ENCODE measurements at regions not wholly inside any gene's neighbourhood (a gene's known extent, or its start where the extent isn't known, plus 50 kb on each side); places are given as distances from the start of the nearest gene placed in this dataset.

DNA sequence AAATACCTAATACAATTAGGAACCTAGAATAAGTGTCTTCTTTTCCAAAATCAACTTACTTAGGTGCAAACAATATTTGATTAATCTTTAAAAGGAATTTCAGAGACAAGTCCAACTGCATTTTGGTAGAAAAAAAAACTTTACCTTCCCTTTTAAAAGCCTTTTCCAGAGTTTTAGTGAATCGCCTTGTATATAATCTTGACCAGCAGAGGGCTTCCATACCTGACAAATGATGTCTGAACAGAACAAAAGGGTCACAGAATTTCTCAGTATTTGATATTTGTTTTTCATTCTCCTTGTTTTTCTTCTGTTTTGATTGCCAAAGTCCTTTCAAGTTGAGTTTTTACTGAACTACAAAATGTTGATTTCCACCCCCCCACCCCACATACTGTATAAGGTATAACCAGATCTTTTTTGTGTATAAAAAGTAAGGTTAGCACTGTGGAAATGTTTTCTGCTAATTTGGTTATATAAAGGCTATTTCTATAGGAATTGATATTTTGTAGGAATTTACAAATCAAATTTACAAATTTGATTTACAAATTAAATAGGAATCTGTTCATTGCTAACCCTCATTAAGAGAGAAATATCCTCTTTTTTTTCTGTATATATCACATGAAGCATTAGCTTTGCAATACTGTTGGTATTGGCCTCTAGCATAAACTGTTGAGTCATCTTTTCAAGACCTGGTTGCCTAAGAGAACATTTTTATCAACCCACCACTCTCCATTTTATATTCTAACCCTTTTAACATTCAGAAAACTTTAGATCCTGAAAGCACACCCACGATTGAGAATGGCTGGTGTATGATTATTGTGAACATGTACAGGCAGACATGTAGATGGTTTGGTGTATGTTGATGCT is 464.1 kb upstream of the RARB start:
- Mint-ChIP-seq H3K27me3 (ENCODE audit: insufficient read depth, low read depth, poor library complexity) (peaks cover 2% of the 10 kb centered on the region), H3K27ac (no peak overlapping the region), H3K36me3 (ENCODE audit: low read depth) (no peaks in the 10 kb centered on the region), H3K4me3 (no peak overlapping the region), H3K9me3 (0 out of 3 replicates have a peak, but pooled peaks cover 7% of the 10 kb centered on the region), H3K4me1 (no peaks in the 10 kb centered on the region)
- Histone ChIP-seq H3K4me1 (ENCODE audit: insufficient read depth) (no peaks in the 10 kb centered on the region), H3K9me2 (ENCODE audit: insufficient read depth) (no peaks in the 10 kb centered on the region), H3K36me3 (ENCODE audit: insufficient read depth) (no peaks in the 10 kb centered on the region), H3K27ac (ENCODE audit: low read depth) (no peak overlapping the region), H3K4me3 (no peak overlapping the region), H3K4me2 (no peak overlapping the region), H2AFZ (no peak overlapping the region; the same call in 1 of the 2 replicates), H3K79me2 (replicated peaks; ENCODE audit: insufficient read depth) (no peaks in the 10 kb centered on the region), H4K20me1 (replicated peaks; ENCODE audit: insufficient read depth) (no peaks in the 10 kb centered on the region), H3K27me3 (ENCODE audit: insufficient read depth) (peaks cover 6% of the 10 kb centered on the region; the same call in 1 of the 2 replicates), H3F3A (replicated peaks; ENCODE audit: low read depth) (no peaks in the 10 kb centered on the region)
- no peak for TF ChIP-seq EZH2phosphoT487 (IDR thresholded peaks at IDR 0.05; ENCODE audit: unreplicated experiment)
- TF ChIP-seq, protein P1, sequence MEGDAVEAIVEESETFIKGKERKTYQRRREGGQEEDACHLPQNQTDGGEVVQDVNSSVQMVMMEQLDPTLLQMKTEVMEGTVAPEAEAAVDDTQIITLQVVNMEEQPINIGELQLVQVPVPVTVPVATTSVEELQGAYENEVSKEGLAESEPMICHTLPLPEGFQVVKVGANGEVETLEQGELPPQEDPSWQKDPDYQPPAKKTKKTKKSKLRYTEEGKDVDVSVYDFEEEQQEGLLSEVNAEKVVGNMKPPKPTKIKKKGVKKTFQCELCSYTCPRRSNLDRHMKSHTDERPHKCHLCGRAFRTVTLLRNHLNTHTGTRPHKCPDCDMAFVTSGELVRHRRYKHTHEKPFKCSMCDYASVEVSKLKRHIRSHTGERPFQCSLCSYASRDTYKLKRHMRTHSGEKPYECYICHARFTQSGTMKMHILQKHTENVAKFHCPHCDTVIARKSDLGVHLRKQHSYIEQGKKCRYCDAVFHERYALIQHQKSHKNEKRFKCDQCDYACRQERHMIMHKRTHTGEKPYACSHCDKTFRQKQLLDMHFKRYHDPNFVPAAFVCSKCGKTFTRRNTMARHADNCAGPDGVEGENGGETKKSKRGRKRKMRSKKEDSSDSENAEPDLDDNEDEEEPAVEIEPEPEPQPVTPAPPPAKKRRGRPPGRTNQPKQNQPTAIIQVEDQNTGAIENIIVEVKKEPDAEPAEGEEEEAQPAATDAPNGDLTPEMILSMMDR (conservative IDR thresholded peaks at IDR 0.05; ENCODE audit: low read depth in 2 of 2) = peak; percentile 60 to 83
- peak; percentile 74 for DNase-seq (ENCODE audit: low spot score)
- ATAC-seq = peak; percentile 37; the same call in 1 of the 3 replicates

DNA sequence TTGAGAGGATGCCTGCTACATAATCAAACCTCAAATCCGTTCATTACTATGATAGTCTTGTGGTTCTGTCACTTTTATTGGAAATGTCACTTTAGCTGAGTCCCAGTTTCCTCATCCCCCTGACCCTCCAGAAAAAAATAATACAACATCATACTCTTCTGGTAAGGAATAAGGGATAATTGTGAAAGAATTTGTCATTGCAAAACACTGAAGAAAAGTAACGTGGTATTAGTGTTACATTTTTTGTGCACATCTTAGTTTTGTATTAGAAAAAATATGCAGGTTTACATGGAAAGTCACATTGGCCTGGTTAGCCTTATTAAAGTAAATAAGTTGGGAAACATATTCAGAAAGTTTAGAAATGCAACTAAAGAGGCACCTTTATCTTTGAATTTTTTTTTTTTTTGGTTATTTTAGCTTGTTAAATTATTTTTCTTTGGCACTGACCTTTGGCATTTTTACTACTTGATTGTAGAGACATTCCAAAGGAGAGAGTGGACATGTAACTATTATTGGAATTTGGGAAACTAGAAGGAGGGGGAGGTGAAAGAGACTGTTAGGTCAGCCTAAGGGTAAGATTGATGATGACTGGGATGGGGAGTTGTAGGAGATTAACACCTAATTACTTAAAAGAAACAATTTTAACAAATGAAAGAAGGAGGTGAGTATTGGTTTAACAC is 462.2 kb upstream of the RARB start:
- H3K4me3 ChIP-seq = no peak overlapping the region
- H3K9me3 Mint-ChIP-seq = no peaks in the 10 kb centered on the region
- H3F3A ChIP-seq (replicated peaks; ENCODE audit: low read depth) = no peaks in the 10 kb centered on the region
- H3K36me3 Mint-ChIP-seq (ENCODE audit: low read depth) = no peaks in the 10 kb centered on the region
- no peak overlapping the region for H2AFZ ChIP-seq
- H3K27ac ChIP-seq (ENCODE audit: low read depth) = no peak overlapping the region
- no peaks in the 10 kb centered on the region for H3K4me1 ChIP-seq (ENCODE audit: insufficient read depth)
- DNase-seq (ENCODE audit: low spot score) (no peak), ATAC-seq (no peak)
- H3K9me2 ChIP-seq (ENCODE audit: insufficient read depth) = no peaks in the 10 kb centered on the region
- H3K27me3 Mint-ChIP-seq (ENCODE audit: insufficient read depth, low read depth, poor library complexity) = peaks cover under 1% of the 10 kb centered on the region
- H3K36me3 ChIP-seq (ENCODE audit: insufficient read depth) = no peaks in the 10 kb centered on the region
- no peaks in the 10 kb centered on the region for H4K20me1 ChIP-seq (replicated peaks; ENCODE audit: insufficient read depth)
- no peak overlapping the region for H3K27ac Mint-ChIP-seq
- H3K4me3 Mint-ChIP-seq = no peak overlapping the region
- no peaks in the 10 kb centered on the region for H3K27me3 ChIP-seq (ENCODE audit: insufficient read depth)
- H3K79me2 ChIP-seq (replicated peaks; ENCODE audit: insufficient read depth) = no peaks in the 10 kb centered on the region
- H3K4me2 ChIP-seq = no peak overlapping the region
- no peaks in the 10 kb centered on the region for H3K4me1 Mint-ChIP-seq
- TF ChIP-seq STAT1 (IDR thresholded peaks at IDR 0.05; ENCODE audit: unreplicated experiment) (no peak), REST (IDR thresholded peaks at IDR 0.05; ENCODE audit: unreplicated experiment) (no peak), ETS1 (IDR thresholded peaks at IDR 0.05) (no peak)
- TF ChIP-seq, protein P2, sequence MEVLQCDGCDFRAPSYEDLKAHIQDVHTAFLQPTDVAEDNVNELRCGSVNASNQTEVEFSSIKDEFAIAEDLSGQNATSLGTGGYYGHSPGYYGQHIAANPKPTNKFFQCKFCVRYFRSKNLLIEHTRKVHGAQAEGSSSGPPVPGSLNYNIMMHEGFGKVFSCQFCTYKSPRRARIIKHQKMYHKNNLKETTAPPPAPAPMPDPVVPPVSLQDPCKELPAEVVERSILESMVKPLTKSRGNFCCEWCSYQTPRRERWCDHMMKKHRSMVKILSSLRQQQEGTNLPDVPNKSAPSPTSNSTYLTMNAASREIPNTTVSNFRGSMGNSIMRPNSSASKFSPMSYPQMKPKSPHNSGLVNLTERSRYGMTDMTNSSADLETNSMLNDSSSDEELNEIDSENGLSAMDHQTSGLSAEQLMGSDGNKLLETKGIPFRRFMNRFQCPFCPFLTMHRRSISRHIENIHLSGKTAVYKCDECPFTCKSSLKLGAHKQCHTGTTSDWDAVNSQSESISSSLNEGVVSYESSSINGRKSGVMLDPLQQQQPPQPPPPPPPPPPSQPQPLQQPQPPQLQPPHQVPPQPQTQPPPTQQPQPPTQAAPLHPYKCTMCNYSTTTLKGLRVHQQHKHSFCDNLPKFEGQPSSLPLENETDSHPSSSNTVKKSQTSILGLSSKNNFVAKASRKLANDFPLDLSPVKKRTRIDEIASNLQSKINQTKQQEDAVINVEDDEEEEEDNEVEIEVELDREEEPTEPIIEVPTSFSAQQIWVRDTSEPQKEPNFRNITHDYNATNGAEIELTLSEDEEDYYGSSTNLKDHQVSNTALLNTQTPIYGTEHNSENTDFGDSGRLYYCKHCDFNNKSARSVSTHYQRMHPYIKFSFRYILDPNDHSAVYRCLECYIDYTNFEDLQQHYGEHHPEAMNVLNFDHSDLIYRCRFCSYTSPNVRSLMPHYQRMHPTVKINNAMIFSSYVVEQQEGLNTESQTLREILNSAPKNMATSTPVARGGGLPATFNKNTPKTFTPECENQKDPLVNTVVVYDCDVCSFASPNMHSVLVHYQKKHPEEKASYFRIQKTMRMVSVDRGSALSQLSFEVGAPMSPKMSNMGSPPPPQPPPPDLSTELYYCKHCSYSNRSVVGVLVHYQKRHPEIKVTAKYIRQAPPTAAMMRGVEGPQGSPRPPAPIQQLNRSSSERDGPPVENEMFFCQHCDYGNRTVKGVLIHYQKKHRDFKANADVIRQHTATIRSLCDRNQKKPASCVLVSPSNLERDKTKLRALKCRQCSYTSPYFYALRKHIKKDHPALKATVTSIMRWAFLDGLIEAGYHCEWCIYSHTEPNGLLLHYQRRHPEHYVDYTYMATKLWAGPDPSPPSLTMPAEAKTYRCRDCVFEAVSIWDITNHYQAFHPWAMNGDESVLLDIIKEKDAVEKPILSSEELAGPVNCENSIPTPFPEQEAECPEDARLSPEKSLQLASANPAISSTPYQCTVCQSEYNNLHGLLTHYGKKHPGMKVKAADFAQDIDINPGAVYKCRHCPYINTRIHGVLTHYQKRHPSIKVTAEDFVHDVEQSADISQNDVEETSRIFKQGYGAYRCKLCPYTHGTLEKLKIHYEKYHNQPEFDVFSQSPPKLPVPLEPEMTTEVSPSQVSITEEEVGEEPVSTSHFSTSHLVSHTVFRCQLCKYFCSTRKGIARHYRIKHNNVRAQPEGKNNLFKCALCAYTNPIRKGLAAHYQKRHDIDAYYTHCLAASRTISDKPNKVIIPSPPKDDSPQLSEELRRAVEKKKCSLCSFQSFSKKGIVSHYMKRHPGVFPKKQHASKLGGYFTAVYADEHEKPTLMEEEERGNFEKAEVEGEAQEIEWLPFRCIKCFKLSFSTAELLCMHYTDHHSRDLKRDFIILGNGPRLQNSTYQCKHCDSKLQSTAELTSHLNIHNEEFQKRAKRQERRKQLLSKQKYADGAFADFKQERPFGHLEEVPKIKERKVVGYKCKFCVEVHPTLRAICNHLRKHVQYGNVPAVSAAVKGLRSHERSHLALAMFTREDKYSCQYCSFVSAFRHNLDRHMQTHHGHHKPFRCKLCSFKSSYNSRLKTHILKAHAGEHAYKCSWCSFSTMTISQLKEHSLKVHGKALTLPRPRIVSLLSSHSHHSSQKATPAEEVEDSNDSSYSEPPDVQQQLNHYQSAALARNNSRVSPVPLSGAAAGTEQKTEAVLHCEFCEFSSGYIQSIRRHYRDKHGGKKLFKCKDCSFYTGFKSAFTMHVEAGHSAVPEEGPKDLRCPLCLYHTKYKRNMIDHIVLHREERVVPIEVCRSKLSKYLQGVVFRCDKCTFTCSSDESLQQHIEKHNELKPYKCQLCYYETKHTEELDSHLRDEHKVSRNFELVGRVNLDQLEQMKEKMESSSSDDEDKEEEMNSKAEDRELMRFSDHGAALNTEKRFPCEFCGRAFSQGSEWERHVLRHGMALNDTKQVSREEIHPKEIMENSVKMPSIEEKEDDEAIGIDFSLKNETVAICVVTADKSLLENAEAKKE (CRISPR knock-in tag; IDR thresholded peaks at IDR 0.05) = no peak
